ENCODE measurements at regions not wholly inside any gene's neighbourhood (a gene's known extent, or its start where the extent isn't known, plus 50 kb on each side); places are given as distances from the start of the nearest gene placed in this dataset.
A peak's percentile ranks its signal among the peaks of the same experiment; 100 is the strongest.

- no peak for DNase-seq (ENCODE audit: low read depth, low spot score)
Measured at GRCh38 chr20:21577551-21577950, 63.7 kb upstream of the NKX2-2 start.

GRCh38 chr20:21575981-21576740, 62.3 kb upstream of the NKX2-2 start:
- no peak for DNase-seq (ENCODE audit: low read depth, low spot score)

- DNase-seq (ENCODE audit: low read depth, low spot score): no peak
Measured at GRCh38 chr20:21575167-21575566, 61.3 kb upstream of the NKX2-2 start.

GRCh38 chr20:21574443-21574842, 60.6 kb upstream of the NKX2-2 start:
- DNase-seq (ENCODE audit: low read depth, low spot score): no peak

GRCh38 chr20:21573259-21573658, 59.4 kb upstream of the NKX2-2 start:
- DNase-seq (ENCODE audit: low read depth, low spot score): no peak

GRCh38 chr20:21571841-21572690, 58.2 kb upstream of the NKX2-2 start:
- DNase-seq (ENCODE audit: low read depth, low spot score): peak; percentile 9

GRCh38 chr20:21570285-21570992, 56.6 kb upstream of the NKX2-2 start:
- no peak for DNase-seq (ENCODE audit: low read depth, low spot score)

- DNase-seq (ENCODE audit: low read depth, low spot score): no peak
Measured at GRCh38 chr20:21569586-21569985, 55.7 kb upstream of the NKX2-2 start.

- no peak for DNase-seq (ENCODE audit: low read depth, low spot score)
Measured at GRCh38 chr20:21564127-21564773, 50.4 kb upstream of the NKX2-2 start.
